ENCODE measurements at regions not wholly inside any gene's neighbourhood (a gene's known extent, or its start where the extent isn't known, plus 50 kb on each side); places are given as distances from the start of the nearest gene placed in this dataset.

GRCh38 chr10:7485799-7486198 lies 75.0 kb upstream of the SFMBT2 start:
- Mint-ChIP-seq H3K9me3 (peaks cover 0 to 3% (median 0%) of the 10 kb centered on the region in 7 donors), H3K27ac (peak overlapping the region in 1 of 6 donors; percentile 69), H3K4me1 (peaks cover 44 to 73% (median 60%) of the 10 kb centered on the region in 3 donors), H3K36me3 (no peaks in the 10 kb centered on the region), H3K27me3 (no peaks in the 10 kb centered on the region), H3K4me3 (peak overlapping the region in 4 of 8 donors; percentile 16 to 86 (median 56))
- DNase-seq (no peak), ATAC-seq (ENCODE audit: low read depth in 2 of 2) (no peak)

DNA sequence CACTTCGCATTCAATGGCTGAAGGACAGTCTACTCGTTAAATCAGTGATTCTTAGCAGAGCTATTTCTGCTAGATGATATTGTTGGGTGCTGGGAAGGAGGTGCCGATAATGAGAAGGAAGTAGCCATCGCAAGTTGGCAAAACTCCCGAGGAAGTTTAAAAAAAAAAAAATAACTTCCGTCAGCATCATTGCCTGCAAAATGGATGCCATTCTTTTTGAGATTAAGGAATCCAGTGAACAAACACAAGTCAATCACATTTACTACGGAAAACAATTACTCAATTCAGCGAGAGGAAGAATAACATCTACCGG lies 74.4 kb upstream of the SFMBT2 start:
- no peaks in the 10 kb centered on the region for H3K27me3 Mint-ChIP-seq
- H3K4me3 Mint-ChIP-seq: peak overlapping the region; percentile 70 to 87 (median 82)
- H3K27ac Mint-ChIP-seq: peak overlapping the region in 4 of 6 donors; percentile 64 to 86 (median 70)
- ATAC-seq (ENCODE audit: low read depth in 2 of 2) (no peak), DNase-seq (no peak)
- H3K9me3 Mint-ChIP-seq: no peaks in the 10 kb centered on the region
- H3K4me1 Mint-ChIP-seq: peaks cover 46 to 73% (median 61%) of the 10 kb centered on the region in 3 donors
- no peaks in the 10 kb centered on the region for H3K36me3 Mint-ChIP-seq

DNA sequence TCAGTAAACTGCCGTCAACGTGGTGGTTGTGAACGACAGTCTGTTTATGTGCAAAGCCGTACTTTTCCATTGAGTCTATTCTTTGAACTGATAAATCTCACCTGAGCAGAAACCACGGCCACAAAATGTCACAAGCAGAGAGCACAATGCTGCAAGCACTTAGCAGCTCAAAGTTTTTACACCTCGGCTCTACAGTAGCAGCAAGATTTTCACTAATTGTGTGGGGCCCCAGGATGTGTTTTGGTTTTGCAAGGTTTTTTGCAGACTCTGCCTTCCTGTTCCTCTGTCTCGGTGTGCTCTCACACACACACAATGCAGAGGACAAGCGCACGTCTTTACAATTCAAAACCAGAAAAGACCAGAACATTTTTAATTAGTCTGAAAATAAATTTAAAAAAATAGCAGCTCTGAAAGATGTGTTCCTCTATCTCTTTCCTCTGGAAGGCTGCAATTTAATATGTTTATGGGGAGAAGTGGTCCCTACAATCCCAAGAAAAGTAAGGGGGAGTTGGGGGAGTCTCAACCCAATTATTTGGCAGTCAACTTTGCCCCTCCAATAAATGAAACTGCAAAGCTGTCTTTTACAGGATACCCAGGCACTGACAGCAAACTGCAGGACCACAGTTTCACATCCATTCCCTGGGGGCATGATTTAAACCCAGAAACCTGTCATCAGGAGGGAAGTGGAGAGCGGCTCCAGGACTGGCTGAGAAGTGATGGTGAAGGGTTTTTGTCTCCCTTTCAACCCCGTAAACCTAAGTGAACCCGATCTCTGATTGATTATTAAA lies 73.8 kb upstream of the SFMBT2 start:
- Mint-ChIP-seq H3K36me3 (no peaks in the 10 kb centered on the region), H3K4me3 (peak overlapping the region; percentile 70 to 87 (median 82)), H3K27me3 (no peaks in the 10 kb centered on the region), H3K27ac (peak overlapping the region in 5 of 6 donors; percentile 40 to 86 (median 67)), H3K4me1 (peaks cover 50 to 76% (median 64%) of the 10 kb centered on the region in 3 donors), H3K9me3 (no peaks in the 10 kb centered on the region)
- peak; percentile 22 to 24 for ATAC-seq (ENCODE audit: low read depth in 2 of 2)
- peak; percentile 51 for DNase-seq

GRCh38 chr10:7483848-7484247 lies 73.0 kb upstream of the SFMBT2 start:
- peaks cover 52 to 73% (median 71%) of the 10 kb centered on the region in 3 donors for H3K4me1 Mint-ChIP-seq
- H3K9me3 Mint-ChIP-seq: no peaks in the 10 kb centered on the region
- H3K27me3 Mint-ChIP-seq: no peaks in the 10 kb centered on the region
- H3K4me3 Mint-ChIP-seq: peak overlapping the region in 4 of 8 donors; percentile 0 to 60 (median 30)
- DNase-seq (no peak), ATAC-seq (ENCODE audit: low read depth in 2 of 2) (no peak)
- H3K27ac Mint-ChIP-seq: peak overlapping the region in 5 of 6 donors; percentile 31 to 75 (median 44)
- peaks cover 0 to 1% of the 10 kb centered on the region in 2 donors for H3K36me3 Mint-ChIP-seq

DNA sequence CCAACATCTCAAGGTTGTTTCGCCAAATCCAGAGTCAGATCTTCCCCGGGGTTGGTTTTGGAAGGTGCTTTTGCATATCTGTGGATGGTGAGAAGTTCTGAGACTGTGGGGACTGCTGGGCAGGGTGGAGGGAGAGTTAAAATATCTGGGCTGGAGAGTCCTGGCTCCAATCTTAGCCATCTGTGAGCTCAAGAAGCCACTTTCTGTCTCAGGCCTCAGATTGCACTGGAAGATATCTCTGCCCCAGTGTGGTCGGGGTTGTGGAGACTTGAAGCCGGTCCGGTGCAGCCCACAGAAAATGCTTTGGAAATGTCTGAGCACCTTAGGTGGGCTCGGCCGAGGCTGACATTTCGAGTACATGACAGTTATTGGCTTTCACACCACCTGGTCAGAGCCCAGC lies 72.2 kb upstream of the SFMBT2 start:
- peak overlapping the region in 3 of 6 donors; percentile 29 to 92 (median 68) for H3K27ac Mint-ChIP-seq

GRCh38 chr10:7481368-7481765 lies 70.5 kb upstream of the SFMBT2 start:
- ATAC-seq (ENCODE audit: low read depth in 2 of 2) (no peak), DNase-seq (no peak)
- Mint-ChIP-seq H3K9me3 (peaks cover 0 to 5% (median 2%) of the 10 kb centered on the region in 7 donors), H3K27me3 (no peaks in the 10 kb centered on the region), H3K4me3 (peak overlapping the region; percentile 36 to 89 (median 70)), H3K4me1 (peaks cover 64 to 80% (median 79%) of the 10 kb centered on the region in 3 donors), H3K36me3 (peaks cover 0 to 15% of the 10 kb centered on the region in 2 donors), H3K27ac (peak overlapping the region; percentile 68 to 96 (median 91))

More for the DNA sequence above, 72.2 kb upstream of the SFMBT2 start:
- Mint-ChIP-seq H3K4me3 (peak overlapping the region in 5 of 8 donors; percentile 39 to 75 (median 65)), H3K4me1 (peaks cover 57 to 74% (median 72%) of the 10 kb centered on the region in 3 donors), H3K9me3 (no peaks in the 10 kb centered on the region), H3K27me3 (no peaks in the 10 kb centered on the region), H3K36me3 (peaks cover 0 to 7% of the 10 kb centered on the region in 2 donors)
- ATAC-seq (ENCODE audit: low read depth in 2 of 2) (no peak), DNase-seq (no peak)

- H3K27me3 Mint-ChIP-seq: no peaks in the 10 kb centered on the region
- ATAC-seq (ENCODE audit: low read depth in 2 of 2) (peak; percentile 98 to 99), DNase-seq (peak; percentile 85)
- H3K27ac Mint-ChIP-seq: peak overlapping the region; percentile 68 to 96 (median 92)
- peak overlapping the region; percentile 36 to 89 (median 73) for H3K4me3 Mint-ChIP-seq
- H3K9me3 Mint-ChIP-seq: peaks cover 0 to 5% (median 2%) of the 10 kb centered on the region in 7 donors
- peaks cover 66 to 80% (median 76%) of the 10 kb centered on the region in 3 donors for H3K4me1 Mint-ChIP-seq
- H3K36me3 Mint-ChIP-seq: peaks cover 0 to 15% of the 10 kb centered on the region in 2 donors
Observed at GRCh38 chr10:7480742-7481367, 70.0 kb upstream of the SFMBT2 start.

- Mint-ChIP-seq H3K9me3 (peaks cover 0 to 5% (median 2%) of the 10 kb centered on the region in 7 donors), H3K4me1 (peaks cover 64 to 80% (median 74%) of the 10 kb centered on the region in 3 donors), H3K4me3 (peak overlapping the region in 6 of 8 donors; percentile 4 to 85 (median 55)), H3K36me3 (peaks cover 0 to 15% of the 10 kb centered on the region in 2 donors), H3K27me3 (no peaks in the 10 kb centered on the region), H3K27ac (peak overlapping the region in 5 of 6 donors; percentile 47 to 96 (median 86))
- ATAC-seq (ENCODE audit: low read depth in 2 of 2) (no peak), DNase-seq (no peak)
Observed at GRCh38 chr10:7479861-7480598, 69.2 kb upstream of the SFMBT2 start.

- Mint-ChIP-seq H3K27ac (peak overlapping the region in 4 of 6 donors; percentile 28 to 80 (median 72)), H3K27me3 (no peaks in the 10 kb centered on the region), H3K4me3 (peak overlapping the region in 2 of 8 donors; percentile 19 to 49), H3K36me3 (peaks cover 0 to 15% of the 10 kb centered on the region in 2 donors), H3K4me1 (peaks cover 60 to 83% (median 73%) of the 10 kb centered on the region in 3 donors), H3K9me3 (peaks cover 0 to 5% (median 2%) of the 10 kb centered on the region in 7 donors)
- DNase-seq (no peak), ATAC-seq (ENCODE audit: low read depth in 2 of 2) (no peak)
Observed at GRCh38 chr10:7478727-7479457, 68.1 kb upstream of the SFMBT2 start.

DNA sequence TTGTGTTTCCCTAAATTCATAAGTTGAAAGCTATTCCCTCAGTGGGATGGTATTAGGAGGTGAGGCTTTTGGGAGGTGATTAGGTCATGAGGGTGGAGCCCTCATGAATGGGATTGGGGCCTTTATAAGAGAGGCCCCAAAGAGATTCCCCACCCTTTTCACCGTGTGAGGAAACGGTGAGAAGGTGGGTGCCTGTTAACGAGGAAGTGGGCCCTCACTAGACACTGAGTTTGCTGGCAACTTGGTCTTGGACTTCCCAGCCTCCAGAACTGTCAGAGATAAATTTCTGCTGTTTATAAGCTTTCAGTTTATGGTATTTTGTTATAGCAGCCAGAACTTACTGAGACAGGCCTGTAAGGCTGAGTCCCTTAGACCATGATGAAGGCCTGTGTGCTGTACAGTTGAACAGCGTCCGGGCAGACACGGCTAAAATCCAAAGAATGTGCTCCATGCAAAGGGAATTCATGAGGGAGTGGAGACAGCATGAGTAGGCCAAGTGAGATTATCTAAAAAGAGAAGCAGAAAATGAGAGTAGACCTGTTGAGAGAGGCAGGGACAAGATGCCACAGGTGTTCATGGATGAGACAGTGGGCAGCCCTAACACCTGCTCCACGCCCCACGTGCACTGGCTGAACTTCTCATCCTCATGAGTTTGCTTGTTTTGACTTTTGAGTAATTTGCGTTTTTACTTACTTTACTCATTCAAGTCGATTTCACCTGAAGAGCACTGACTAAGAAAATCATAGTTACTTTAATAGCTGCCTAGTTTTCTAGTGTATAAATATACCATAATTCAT lies 66.9 kb upstream of the SFMBT2 start:
- ATAC-seq (ENCODE audit: low read depth in 2 of 2) (no peak), DNase-seq (no peak)
- peaks cover 62 to 82% (median 71%) of the 10 kb centered on the region in 3 donors for H3K4me1 Mint-ChIP-seq
- no peaks in the 10 kb centered on the region for H3K27me3 Mint-ChIP-seq
- H3K4me3 Mint-ChIP-seq: peak overlapping the region in 1 of 8 donors; percentile 82
- H3K27ac Mint-ChIP-seq: peak overlapping the region in 2 of 6 donors; percentile 67 to 80
- peaks cover 0 to 15% of the 10 kb centered on the region in 2 donors for H3K36me3 Mint-ChIP-seq
- peaks cover 0 to 5% (median 2%) of the 10 kb centered on the region in 7 donors for H3K9me3 Mint-ChIP-seq

GRCh38 chr10:7475939-7476338 lies 65.1 kb upstream of the SFMBT2 start:
- peak overlapping the region in 2 of 6 donors; percentile 32 to 44 for H3K27ac Mint-ChIP-seq
- no peak for DNase-seq
- ATAC-seq (ENCODE audit: low read depth in 2 of 2): no peak
- H3K9me3 Mint-ChIP-seq: peaks cover 0 to 5% (median 2%) of the 10 kb centered on the region in 7 donors
- peaks cover 63 to 82% (median 74%) of the 10 kb centered on the region in 3 donors for H3K4me1 Mint-ChIP-seq
- peak overlapping the region in 7 of 8 donors; percentile 40 to 89 (median 74) for H3K4me3 Mint-ChIP-seq
- H3K27me3 Mint-ChIP-seq: no peaks in the 10 kb centered on the region
- peaks cover 0 to 15% of the 10 kb centered on the region in 2 donors for H3K36me3 Mint-ChIP-seq
